Mesendoderm (in vitro differentiated cells): ENCODE measurements at regions not wholly inside any gene's neighbourhood (a gene's known extent, or its start where the extent isn't known, plus 50 kb on each side); places are given as distances from the start of the nearest gene placed in this dataset.

Source experiments
- DNase-seq: peaks from one replicate; pipeline ENCODE4 v3.0.0; 2013
- H2AK5ac ChIP-seq: 2 replicates; pipeline ENCODE4 v1.6.1; 2013; ENCODE audit warnings: low read length, inconsistent platforms
- H2BK120ac ChIP-seq: 2 replicates; pipeline ENCODE4 v1.6.1; 2013; ENCODE audit warnings: low read depth, mild to moderate bottlenecking, low read length, moderate library complexity, mixed read lengths
- H2BK15ac ChIP-seq: replicated peaks from 2 replicates; pipeline ENCODE4 v1.6.1; 2013; ENCODE audit warnings: low read depth, mild to moderate bottlenecking, moderate library complexity
- H2BK5ac ChIP-seq: 2 replicates; pipeline ENCODE4 v1.6.1; 2013; ENCODE audit warnings: low read length, inconsistent platforms
- H3K18ac ChIP-seq: 2 replicates; pipeline ENCODE4 v1.6.1; 2013; ENCODE audit warnings: mild to moderate bottlenecking, low read length, mixed read lengths
- H3K23ac ChIP-seq: one replicate; pipeline ENCODE4 v1.6.1; 2013; ENCODE audit warnings: low read length
- H3K27ac ChIP-seq: 2 replicates; pipeline ENCODE4 v1.5.1; 2013; ENCODE audit warnings: low read depth, mild to moderate bottlenecking, inconsistent platforms, low read length, moderate library complexity
- H3K27me3 ChIP-seq: 2 replicates; pipeline ENCODE4 v1.6.1; 2013; ENCODE audit warnings: low read length, control low read depth, mild to moderate bottlenecking, inconsistent platforms; ENCODE audit not compliant: insufficient read depth, poor library complexity
- H3K36me3 ChIP-seq: 2 replicates; pipeline ENCODE4 v1.6.1; 2013; ENCODE audit warnings: low read length, inconsistent platforms; ENCODE audit not compliant: control insufficient read depth, insufficient read depth
- H3K4ac ChIP-seq: one replicate; pipeline ENCODE4 v1.6.1; 2013; ENCODE audit warnings: low read depth, mild to moderate bottlenecking, low read length, moderate library complexity
- H3K4me1 ChIP-seq: 2 replicates; pipeline ENCODE4 v1.6.1; 2013; ENCODE audit warnings: low read depth, low read length, inconsistent platforms; ENCODE audit not compliant: control insufficient read depth
- H3K4me2 ChIP-seq: 2 replicates; pipeline ENCODE4 v1.6.1; 2013; ENCODE audit warnings: low read length
- H3K4me3 ChIP-seq: 2 replicates; pipeline ENCODE4 v1.5.1; 2013; ENCODE audit warnings: mild to moderate bottlenecking, low read length
- H3K56ac ChIP-seq: one replicate; pipeline ENCODE4 v1.6.1; 2013; ENCODE audit warnings: low read length
- H3K79me1 ChIP-seq: 2 replicates; pipeline ENCODE4 v1.6.1; 2013; ENCODE audit warnings: low read length, inconsistent platforms
- H3K79me2 ChIP-seq: 2 replicates; pipeline ENCODE4 v1.6.1; 2013; ENCODE audit warnings: mild to moderate bottlenecking, low read length; ENCODE audit not compliant: control insufficient read depth, insufficient read depth
- H3K9ac ChIP-seq: 2 replicates; pipeline ENCODE4 v1.6.1; 2013; ENCODE audit warnings: low read length, inconsistent platforms
- H4K5ac ChIP-seq: one replicate; pipeline ENCODE4 v1.6.1; 2013; ENCODE audit warnings: low read length
- H4K8ac ChIP-seq: one replicate; pipeline ENCODE4 v1.6.1; 2013; ENCODE audit warnings: low read depth, mild to moderate bottlenecking, control low read depth, low read length, moderate library complexity
- WGBS: extraction: QIAGEN DNeasy Blood & Tissue Kit; methylation state at CpG from one replicate; pipeline ENCODE4 v1.1.7; 2013; ENCODE audit warnings: low lambda C conversion rate, missing lambda C conversion rate; ENCODE audit not compliant: insufficient coverage; ENCODE audit errors: extremely low coverage; 5-methylcytosine and 5-hydroxymethylcytosine counted together

GRCh38 chr11:104549019-104549418 lies 349.2 kb downstream of the CASP12 start:
- no peak overlapping the region for H2BK120ac ChIP-seq
- H3K27ac ChIP-seq = no peak overlapping the region
- H2AK5ac ChIP-seq = no peak overlapping the region
- no peak overlapping the region for H4K5ac ChIP-seq
- no peak overlapping the region for H3K4me3 ChIP-seq
- no peak overlapping the region for H3K4me2 ChIP-seq
- H3K4ac ChIP-seq = no peak overlapping the region
- no CpG with 5 or more reads among the region's 1 CpG for WGBS
- no peaks in the 10 kb centered on the region for H3K79me2 ChIP-seq
- no peak for DNase-seq
- no peak overlapping the region for H3K23ac ChIP-seq
- H3K18ac ChIP-seq = no peak overlapping the region
- H2BK5ac ChIP-seq = no peak overlapping the region
- H3K27me3 ChIP-seq = no peaks in the 10 kb centered on the region
- H3K56ac ChIP-seq = no peak overlapping the region
- no peaks in the 10 kb centered on the region for H3K36me3 ChIP-seq
- no peaks in the 10 kb centered on the region for H3K4me1 ChIP-seq
- no peak overlapping the region for H3K9ac ChIP-seq
- no peak overlapping the region for H2BK15ac ChIP-seq
- H3K79me1 ChIP-seq = no peaks in the 10 kb centered on the region
- H4K8ac ChIP-seq = no peak overlapping the region

GRCh38 chr11:104547996-104548661 lies 350.1 kb downstream of the CASP12 start:
- H3K27ac ChIP-seq = no peak overlapping the region

GRCh38 chr11:104546501-104546900 lies 351.8 kb downstream of the CASP12 start:
- H2BK15ac ChIP-seq = no peak overlapping the region
- no peak overlapping the region for H3K27ac ChIP-seq
- no peaks in the 10 kb centered on the region for H3K79me1 ChIP-seq
- no CpG with 5 or more reads among the region's 2 CpGs for WGBS
- no peak overlapping the region for H4K8ac ChIP-seq
- H3K4me2 ChIP-seq = no peak overlapping the region
- no peak overlapping the region for H3K56ac ChIP-seq
- H3K18ac ChIP-seq = no peak overlapping the region
- DNase-seq = no peak
- H2AK5ac ChIP-seq = no peak overlapping the region
- H2BK120ac ChIP-seq = no peak overlapping the region
- H3K4me3 ChIP-seq = no peak overlapping the region
- H3K27me3 ChIP-seq = no peaks in the 10 kb centered on the region
- no peak overlapping the region for H4K5ac ChIP-seq
- H3K4ac ChIP-seq = no peak overlapping the region
- H2BK5ac ChIP-seq = no peak overlapping the region
- no peak overlapping the region for H3K9ac ChIP-seq
- H3K4me1 ChIP-seq = no peaks in the 10 kb centered on the region
- H3K23ac ChIP-seq = no peak overlapping the region
- H3K79me2 ChIP-seq = no peaks in the 10 kb centered on the region
- no peaks in the 10 kb centered on the region for H3K36me3 ChIP-seq

More at GRCh38 chr11:104547996-104548661, 350.1 kb downstream of the CASP12 start:
- Histone ChIP-seq H3K9ac (no peak overlapping the region), H3K23ac (no peak overlapping the region), H3K27me3 (no peaks in the 10 kb centered on the region), H2BK5ac (no peak overlapping the region), H4K8ac (no peak overlapping the region), H3K4me1 (no peaks in the 10 kb centered on the region), H2BK15ac (no peak overlapping the region), H4K5ac (no peak overlapping the region), H2BK120ac (no peak overlapping the region), H3K4me3 (no peak overlapping the region), H3K4ac (no peak overlapping the region), H3K79me2 (no peaks in the 10 kb centered on the region), H3K79me1 (no peaks in the 10 kb centered on the region), H3K4me2 (no peak overlapping the region), H3K18ac (no peak overlapping the region), H3K36me3 (no peaks in the 10 kb centered on the region), H2AK5ac (no peak overlapping the region), H3K56ac (no peak overlapping the region)
- no CpG with 5 or more reads among the region's 3 CpGs for WGBS
- DNase-seq = peak; percentile 16

- DNase-seq = no peak
- Histone ChIP-seq H3K79me2 (no peaks in the 10 kb centered on the region), H2AK5ac (no peak overlapping the region), H4K8ac (no peak overlapping the region), H3K18ac (no peak overlapping the region), H3K9ac (no peak overlapping the region), H3K56ac (no peak overlapping the region), H4K5ac (no peak overlapping the region), H3K4me2 (no peak overlapping the region), H2BK5ac (no peak overlapping the region), H3K36me3 (no peaks in the 10 kb centered on the region), H3K23ac (no peak overlapping the region), H2BK15ac (no peak overlapping the region), H3K4me1 (no peaks in the 10 kb centered on the region), H3K27me3 (no peaks in the 10 kb centered on the region), H3K4ac (no peak overlapping the region), H3K27ac (no peak overlapping the region), H2BK120ac (no peak overlapping the region), H3K4me3 (no peak overlapping the region), H3K79me1 (no peaks in the 10 kb centered on the region)
- no CpG with 5 or more reads among the region's 1 CpG for WGBS
Observed at GRCh38 chr11:104541701-104542100, 356.6 kb downstream of the CASP12 start.

GRCh38 chr11:104538313-104538712 lies 359.9 kb downstream of the CASP12 start:
- no peak overlapping the region for H3K4me2 ChIP-seq
- H3K27ac ChIP-seq = no peak overlapping the region
- no peak overlapping the region for H3K18ac ChIP-seq
- no peak overlapping the region for H3K56ac ChIP-seq
- no peak overlapping the region for H4K5ac ChIP-seq
- H2BK15ac ChIP-seq = no peak overlapping the region
- no peak overlapping the region for H3K9ac ChIP-seq
- WGBS = no CpG with 5 or more reads among the region's 1 CpG
- no peaks in the 10 kb centered on the region for H3K27me3 ChIP-seq
- DNase-seq = no peak
- no peak overlapping the region for H3K4me3 ChIP-seq
- H3K36me3 ChIP-seq = no peaks in the 10 kb centered on the region
- H4K8ac ChIP-seq = no peak overlapping the region
- H3K79me2 ChIP-seq = no peaks in the 10 kb centered on the region
- H2AK5ac ChIP-seq = no peak overlapping the region
- H3K79me1 ChIP-seq = no peaks in the 10 kb centered on the region
- H2BK120ac ChIP-seq = no peak overlapping the region
- H3K23ac ChIP-seq = no peak overlapping the region
- no peak overlapping the region for H2BK5ac ChIP-seq
- H3K4me1 ChIP-seq = no peaks in the 10 kb centered on the region
- no peak overlapping the region for H3K4ac ChIP-seq

- H3K9ac ChIP-seq = no peak overlapping the region
- no peaks in the 10 kb centered on the region for H3K36me3 ChIP-seq
- no peak overlapping the region for H3K23ac ChIP-seq
- H3K18ac ChIP-seq = no peak overlapping the region
- H4K8ac ChIP-seq = no peak overlapping the region
- no CpG with 5 or more reads among the region's 2 CpGs for WGBS
- H2BK120ac ChIP-seq = no peak overlapping the region
- DNase-seq = peak; percentile 30
- H3K79me2 ChIP-seq = no peaks in the 10 kb centered on the region
- no peak overlapping the region for H2AK5ac ChIP-seq
- no peak overlapping the region for H2BK5ac ChIP-seq
- H3K4ac ChIP-seq = no peak overlapping the region
- H3K4me2 ChIP-seq = no peak overlapping the region
- no peak overlapping the region for H3K4me3 ChIP-seq
- H2BK15ac ChIP-seq = no peak overlapping the region
- H3K56ac ChIP-seq = no peak overlapping the region
- no peaks in the 10 kb centered on the region for H3K27me3 ChIP-seq
- H3K79me1 ChIP-seq = no peaks in the 10 kb centered on the region
- H3K4me1 ChIP-seq = no peaks in the 10 kb centered on the region
- H4K5ac ChIP-seq = no peak overlapping the region
- no peak overlapping the region for H3K27ac ChIP-seq
Observed at GRCh38 chr11:104534278-104534677, 364.0 kb downstream of the CASP12 start.
